ENCODE measurements at regions not wholly inside any gene's neighbourhood (a gene's known extent, or its start where the extent isn't known, plus 50 kb on each side); places are given as distances from the start of the nearest gene placed in this dataset.

DNA sequence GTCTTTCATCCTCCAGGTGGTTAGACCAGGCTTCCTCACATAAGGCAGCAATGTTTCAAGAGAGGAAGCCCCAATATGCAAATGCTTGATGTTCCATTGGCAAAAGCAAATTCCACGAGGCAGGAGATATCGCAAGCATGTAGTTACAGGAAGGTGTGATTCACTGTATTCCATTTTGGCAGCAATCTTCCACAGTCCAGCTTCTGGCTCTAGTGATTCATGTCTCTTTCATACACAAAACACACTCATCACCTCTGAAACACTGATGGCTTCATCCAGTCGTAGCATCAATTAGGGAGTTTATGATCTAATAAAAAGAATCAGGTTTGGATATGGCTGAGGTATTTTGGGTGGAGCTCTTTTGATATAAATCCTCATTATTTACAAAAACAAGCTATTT lies 552.2 kb upstream of the RIOK2 start:
- DNase-seq, result no peak

DNA sequence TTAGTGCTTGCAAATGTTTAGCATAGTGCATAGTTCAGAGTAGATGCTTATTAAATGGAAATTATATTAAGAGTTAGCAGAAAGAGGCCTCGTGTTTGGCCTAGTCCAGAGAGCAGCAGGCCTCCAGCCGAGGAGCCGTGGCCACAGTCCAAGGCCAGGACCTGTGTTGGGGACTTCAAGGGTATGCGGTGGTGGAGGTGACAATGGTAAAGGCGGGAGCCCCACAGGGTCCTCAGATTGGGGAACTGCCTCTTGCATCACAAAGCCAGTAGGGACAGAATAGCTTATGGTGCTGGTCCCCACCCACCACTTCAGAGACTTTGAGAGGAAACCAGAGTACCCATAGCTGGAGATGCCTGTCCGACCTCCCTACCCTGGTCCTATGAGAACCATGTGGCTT lies 554.6 kb upstream of the RIOK2 start:
- DNase-seq, result no peak

DNA sequence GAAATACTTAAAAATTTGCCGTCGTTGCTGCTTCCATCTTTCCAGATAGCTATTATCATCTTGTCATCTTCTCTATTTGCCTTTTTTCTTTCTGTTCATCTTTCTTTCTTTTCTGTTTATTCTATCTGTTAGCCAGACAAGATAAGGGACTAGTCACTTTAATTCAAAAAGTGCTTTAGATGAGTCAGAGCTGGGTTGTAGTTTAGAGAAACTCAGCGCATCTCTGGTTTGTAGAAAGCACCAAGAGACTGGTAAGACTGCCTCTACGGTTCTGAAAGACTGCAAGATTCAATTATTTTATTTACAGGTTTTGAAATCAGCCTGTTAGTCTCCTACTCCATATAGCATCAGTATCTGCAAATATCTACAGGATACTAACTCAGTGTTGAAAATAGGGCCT lies 562.8 kb upstream of the RIOK2 start:
- no peak for DNase-seq

DNA sequence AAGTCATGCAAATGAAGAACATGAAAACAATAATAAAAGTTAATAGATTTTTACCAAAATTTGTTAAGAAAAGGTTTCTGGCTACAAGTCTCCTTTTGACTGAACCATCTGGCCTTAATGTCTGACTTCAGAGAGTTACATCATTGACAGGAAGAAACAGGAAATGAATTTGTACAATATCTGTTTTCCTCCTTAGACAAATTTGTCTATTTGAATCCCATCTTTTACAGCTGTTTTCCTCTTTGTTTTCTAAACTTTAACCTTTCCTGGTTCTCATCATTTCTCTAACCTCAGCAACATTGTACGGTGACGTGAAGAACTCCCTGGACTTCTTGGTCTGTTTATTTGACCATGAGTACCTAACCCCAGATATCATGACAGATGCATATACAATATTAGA lies 567.5 kb upstream of the RIOK2 start:
- DNase-seq, result no peak

DNA sequence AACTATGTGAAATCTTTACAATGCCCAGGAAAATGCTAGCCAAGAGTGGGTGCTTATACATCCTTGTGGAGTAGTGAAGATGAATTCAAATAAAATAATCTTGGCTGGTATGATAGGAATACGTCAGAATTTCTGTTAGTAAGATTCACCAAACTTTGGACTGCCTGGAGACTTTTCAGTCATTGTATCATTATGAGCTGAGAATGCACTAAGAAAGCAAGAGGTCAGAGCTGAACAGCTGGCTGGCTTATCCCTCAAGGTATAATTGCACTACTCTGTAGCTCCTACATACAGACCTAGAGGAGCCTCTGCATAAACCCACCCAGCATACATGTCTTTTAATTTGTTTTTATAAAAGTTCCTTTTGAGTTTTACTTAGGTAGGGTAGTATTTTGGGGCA lies 568.5 kb upstream of the RIOK2 start:
- no peak for DNase-seq

DNA sequence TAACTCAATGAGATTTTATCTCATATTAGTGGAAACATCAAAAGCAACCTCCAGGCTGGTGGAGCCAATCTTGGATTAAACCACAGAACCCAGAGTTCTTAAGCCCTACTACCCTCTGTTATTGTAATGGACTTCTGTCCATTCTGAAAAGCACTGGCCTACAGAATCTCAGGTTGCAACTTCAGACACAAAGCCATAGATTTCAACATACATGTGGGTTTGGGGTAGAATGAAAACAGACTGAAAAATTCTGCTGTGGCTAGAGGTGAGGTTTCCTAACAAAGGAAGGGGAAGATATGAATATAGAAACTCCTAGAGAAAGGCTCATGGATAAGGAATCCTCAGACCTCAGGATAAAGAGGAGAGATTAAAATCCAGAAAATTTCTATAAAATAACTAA lies 569.8 kb upstream of the RIOK2 start:
- DNase-seq, result no peak

DNA sequence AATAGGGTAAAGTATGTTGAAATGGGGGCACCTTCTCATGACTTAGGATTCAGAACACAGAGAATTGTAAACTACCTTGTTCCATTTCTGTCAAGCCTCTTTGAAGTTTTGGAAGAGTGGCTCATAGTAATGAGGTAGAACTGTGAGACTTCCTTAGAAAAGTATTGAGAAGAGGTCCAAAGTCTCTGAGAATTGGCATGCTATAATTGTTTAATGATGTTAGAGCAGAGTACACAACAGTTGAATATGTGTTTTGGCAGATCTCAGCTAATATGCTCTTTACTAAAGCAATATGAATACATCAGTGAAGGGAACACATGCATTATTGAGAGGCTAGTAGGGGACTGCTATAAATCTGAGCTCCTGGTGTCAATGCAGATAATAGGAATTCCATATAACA lies 579.4 kb upstream of the RIOK2 start:
- DNase-seq, result no peak

DNA sequence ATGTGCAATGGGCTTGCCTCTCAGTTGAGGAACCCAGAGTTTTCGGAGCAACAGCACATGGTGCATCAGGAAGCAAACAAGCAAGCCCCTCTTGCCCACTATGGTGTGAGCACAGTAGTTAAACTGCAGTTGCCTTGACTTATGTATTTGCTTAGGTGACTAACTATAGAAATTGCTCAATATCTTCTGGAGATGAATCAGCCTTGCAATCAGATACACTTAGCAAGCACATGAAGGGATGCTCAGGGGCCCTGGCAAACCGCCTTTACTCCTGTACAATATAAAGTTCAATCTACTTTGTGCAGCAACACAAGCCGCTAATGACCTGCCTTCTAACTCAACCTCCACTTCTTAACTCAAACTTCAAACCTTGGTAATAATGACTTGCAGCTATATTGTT lies 581.7 kb upstream of the RIOK2 start:
- DNase-seq, result no peak

DNA sequence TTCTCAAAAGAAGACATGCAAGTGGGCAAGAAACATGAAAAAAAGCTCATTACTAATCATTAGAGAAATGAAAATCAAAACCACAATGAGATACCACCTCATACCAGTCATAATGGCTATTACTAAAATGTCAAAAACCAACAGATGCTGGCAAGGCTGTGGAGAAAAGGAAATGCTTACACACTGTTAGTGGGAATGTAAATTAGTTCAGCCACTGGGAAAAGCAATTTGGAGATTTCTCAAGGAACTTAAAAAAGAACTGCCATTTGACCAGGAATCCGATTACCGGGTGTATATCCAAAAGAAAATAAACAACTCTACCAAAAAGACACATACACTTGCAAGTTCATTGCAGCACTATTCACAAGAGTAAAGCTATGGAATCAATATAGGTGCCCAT lies 595.4 kb upstream of the RIOK2 start:
- DNase-seq, result no peak

DNA sequence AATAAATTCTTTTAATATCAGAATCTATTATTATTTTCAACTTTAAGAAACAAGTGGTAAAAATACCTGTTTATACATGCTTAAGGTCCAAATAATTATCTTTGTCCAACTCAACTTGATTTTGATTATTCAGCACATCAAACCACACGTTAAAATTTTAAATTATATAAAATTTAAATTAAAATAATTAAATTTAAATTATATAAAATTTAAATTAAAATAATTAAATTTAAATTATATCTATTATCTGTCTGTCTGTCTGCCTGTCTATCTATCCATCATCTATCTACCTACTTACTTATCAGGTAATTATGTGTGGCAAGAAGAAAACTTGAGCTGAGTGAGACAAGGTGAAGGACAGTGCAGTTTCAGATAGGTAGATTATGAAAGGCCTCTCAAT lies 605.3 kb upstream of the RIOK2 start:
- DNase-seq, result no peak

DNA sequence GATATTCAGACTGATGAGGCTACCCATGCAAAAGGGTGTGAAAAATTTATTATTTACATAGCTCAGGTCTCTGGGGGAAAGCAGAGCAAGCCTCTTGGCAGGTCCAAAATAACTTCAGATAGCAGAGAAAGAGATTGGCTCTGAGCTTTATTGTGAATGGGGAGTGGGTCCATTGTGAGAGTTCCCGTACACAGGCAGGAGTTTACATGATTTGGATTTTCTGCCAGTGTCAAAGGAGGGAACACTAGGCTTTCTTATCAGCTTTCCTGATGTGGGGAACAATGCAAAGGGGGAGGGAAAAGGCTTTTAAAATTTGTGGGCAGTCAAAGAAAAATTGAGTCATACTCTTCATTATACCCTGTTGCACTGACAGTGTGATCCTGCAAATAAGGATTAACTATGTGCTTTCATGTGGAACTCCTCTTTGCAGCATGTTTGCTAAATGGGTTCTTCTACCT lies 615.0 kb upstream of the RIOK2 start:
- DNase-seq, result no peak

DNA sequence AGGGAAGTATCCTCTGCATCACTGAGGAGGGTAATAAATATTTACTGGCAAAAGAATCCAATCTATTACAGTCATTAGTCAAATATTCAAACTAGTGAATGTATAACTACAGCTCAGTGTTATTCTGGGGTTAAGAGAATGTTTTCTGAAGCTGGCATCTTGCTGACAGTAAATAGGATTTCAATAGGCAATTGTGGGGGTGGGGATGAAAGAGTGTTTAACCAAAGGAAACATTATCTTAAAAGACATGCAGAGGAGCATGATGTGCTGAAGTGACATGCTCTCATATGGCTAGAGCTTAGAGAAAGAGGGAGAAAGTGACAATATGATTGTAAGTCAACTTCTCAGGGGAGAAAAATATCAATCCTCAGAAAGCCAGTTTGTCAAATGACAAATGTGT lies 618.4 kb upstream of the RIOK2 start:
- DNase-seq, result no peak

DNA sequence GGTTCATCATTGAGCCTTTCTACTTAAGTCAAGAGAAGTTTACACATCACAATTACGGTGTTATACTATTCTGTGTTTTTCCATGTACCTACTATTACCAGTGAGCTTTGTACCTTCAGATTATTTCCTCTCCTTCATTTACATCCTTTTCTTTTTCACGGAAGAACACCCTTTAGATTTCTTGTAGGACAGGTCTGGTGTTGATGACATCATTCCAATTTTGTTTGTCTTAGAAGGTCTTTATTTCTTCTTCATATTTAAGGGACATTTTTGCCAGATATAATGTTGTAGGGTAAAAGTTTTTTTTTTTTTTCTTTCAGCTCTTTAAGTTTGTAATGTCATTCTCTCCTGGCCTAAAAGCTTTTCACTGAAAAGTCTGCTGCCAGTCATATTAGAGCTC lies 637.1 kb upstream of the RIOK2 start:
- no peak for DNase-seq

DNA sequence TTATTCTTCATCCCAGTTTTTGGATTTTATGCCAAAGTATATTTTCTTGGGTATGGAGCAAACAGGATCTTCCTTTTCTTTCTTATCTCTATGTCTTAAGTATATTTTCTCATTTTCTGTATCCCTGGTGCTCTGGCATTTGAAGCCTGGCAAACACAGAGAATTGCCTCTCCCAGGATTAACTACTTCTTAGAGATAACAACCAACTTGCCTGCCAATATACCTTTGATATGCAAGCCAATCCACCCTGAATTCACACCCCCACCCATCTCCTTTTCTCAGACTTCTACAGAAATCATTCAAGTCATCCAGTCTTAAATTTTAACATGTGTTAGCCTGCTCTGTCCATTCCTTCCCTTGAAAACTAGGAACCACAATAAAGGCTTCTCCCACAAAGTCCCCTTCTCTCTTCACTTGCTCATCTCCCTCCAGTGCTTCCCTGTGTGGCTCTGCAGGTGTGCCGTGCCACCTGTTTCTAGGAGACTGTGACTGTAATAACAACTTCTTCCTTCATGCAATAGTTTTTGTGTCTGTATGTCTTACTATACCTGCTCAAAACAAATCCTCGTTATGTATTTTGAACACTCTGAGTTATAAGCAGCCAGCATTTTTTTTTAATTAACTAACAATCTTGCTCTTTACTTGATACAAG lies 649.7 kb upstream of the RIOK2 start:
- DNase-seq, result no peak

DNA sequence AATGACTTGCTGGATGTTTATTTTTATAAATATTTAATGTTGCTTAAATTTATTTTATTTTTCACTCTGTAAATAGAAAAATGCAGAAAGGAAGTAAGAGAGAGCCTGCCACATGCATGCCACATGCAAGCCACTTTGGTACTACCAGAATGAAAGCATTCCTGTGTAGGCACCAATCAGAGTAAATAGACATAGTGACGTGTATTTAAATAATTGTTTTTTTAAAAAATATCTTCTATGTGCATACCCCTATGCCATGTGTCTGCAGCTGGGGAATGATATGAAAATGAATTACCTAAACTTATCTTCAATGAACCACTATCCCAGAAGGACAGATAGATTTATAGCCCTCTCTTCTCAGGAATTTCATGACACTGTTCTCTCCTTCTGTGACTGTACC lies 651.5 kb upstream of the RIOK2 start:
- DNase-seq, result no peak

DNA sequence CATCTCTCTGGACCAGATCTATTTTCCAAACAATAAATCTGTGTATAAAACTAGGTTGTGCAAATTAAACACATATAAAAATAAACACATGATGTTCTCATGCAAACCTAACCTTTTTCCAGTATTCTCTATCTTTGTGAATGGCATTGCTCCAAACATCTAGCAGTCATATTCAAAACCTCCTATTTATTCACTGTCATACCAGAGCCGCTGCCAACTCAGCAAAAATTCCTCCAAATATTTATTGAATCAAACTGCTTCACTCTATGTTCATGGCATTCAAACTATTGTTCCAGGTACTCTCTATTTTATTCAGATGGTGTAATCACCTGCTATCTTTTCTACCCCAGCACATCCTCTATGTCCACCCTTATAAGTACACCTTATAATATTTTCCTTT lies 652.1 kb upstream of the RIOK2 start:
- DNase-seq, result no peak

DNA sequence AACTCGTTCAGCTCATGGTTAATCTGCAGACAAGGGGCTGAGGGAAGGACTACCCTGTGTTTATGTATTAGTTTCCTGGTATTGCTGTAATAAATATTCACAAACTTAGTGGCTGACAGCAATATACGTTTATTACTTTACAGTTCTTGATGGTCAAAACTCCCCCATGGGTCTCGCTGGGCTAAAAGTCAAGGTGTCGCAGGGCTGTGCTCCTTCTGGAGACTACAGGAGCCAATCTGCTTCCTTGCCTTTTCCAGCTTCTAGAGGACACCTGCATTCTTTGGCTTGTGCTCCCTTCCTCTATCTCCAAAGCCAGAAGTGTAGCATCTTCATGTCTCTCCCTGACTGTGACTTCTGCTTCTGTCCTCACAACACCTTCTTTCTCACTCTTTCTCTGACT lies 653.8 kb upstream of the RIOK2 start:
- no peak for DNase-seq

DNA sequence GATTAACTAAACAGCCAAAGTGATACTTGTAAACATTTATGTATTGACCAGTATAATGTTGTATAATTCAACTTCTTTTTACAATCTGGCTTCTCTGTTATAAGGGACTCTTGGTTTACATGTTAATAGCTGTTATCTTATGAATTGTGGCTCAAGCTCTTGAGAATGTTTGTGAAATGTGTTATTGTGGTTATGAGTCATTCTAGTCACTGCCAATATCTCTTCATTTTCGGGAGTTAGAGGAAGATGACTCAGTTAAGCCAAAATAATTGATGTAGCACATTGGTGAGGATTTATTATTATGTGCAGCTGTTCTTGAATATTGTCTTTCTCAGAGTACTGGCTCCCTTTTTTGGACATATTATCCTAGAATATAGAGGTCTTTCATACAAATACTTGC lies 655.2 kb upstream of the RIOK2 start:
- DNase-seq, result no peak

DNA sequence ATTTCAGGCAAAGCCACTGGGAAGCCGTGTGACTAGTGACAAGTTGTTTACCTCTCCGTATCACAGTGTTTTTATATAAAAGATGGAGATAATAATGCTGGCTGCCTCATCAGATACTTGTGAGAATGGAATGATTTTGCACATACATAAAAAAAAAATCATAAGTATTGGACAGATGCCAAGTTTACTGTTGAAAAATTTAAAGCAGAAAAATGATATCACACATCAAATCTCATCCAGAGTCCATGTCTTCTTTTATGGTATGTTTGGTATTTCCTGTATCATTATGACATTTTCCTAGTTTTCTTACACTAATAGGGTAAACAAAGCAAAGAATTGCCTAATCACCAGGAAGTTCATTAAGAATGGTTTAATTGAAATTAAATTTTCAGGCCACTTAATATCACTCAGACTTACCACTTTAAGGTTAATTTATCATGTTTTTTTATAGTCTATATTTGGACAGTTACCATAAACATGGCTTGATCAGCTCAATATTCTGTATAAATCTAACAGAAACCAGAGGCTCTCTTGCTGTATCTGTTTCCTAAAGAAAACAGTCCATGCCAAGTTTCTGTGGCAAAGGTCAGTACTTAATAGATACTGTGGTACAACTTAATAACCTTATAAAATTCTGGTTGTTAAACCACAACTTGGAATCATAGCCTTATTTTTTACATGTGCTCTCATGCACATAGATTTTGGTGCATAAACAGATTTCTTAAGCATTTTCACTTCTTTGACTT lies 656.5 kb upstream of the RIOK2 start:
- DNase-seq, result no peak

DNA sequence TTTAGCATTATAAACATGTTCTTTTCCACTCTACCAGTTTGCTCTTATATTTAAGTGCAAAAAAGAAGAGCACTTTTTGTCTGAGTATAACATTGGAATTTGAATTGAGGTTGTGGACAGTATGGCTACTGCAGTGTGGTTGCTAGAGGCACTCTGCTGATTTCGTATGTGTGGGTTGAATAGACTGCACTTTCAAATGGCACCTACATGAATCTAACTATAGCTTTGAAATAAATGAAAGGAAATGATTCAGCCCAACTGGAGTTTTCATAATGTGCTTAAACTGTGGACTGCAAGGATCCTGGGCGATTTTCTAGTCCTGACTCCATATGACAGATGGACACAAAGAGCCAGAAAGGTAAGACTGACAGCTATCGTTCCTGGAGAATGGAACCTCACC lies 657.6 kb upstream of the RIOK2 start:
- DNase-seq, result no peak

DNA sequence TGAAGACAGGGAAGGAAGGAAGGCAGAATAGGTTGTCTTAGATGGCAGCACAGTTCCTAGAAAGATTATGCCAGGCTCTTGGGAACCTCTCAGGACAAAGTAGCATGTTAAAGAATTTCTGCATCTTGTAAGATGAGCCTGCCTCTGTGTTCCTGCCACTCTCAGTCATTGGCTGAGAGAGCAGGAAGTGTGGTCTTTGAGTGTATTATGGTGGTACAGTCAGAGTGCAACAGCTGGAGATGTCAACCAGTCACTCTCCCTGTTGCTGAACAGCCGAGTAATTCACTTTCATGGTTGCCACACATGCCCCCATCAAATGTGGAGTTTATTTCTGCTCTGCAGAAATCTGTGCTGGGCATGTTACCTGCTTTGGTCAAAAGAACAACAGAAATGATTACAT lies 659.6 kb upstream of the RIOK2 start:
- no peak for DNase-seq

DNA sequence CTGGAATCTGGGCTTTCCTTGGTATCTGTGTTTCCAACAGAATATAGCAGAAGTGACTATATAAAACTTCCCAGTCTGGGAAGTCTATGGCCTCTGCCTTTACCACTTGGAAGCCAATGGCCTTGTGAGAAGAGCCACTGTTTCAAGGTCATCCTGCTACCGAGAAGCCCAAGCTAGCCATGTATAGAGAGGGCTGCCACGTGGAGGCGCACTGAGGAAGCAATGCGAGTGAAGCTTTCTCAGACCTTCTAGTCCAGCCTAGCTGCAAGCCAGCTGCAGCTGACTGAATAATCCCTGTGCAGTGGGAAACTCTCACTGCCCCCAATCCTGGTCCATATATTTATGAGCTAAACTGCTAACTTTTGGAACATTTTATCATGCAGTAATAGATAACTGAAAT lies 661.8 kb upstream of the RIOK2 start:
- DNase-seq, result no peak

DNA sequence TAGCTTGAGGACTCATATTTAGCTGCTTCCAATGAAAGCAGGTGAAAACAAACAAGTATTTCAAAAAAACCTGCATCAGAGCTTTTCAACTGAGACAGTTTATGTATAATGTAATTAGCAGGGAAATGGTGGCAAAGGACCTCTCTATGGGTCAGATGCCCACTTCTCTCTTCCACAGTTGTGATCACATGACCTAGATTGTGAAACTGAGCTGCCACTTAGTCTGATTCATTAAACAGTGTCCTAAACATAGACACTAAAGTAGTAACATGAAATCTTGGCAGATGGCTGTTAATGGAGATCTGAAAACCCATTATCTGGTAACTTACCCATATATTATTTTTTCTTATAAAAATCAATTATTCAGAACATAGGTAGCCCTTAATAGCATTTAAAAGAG lies 663.6 kb upstream of the RIOK2 start:
- no peak for DNase-seq

DNA sequence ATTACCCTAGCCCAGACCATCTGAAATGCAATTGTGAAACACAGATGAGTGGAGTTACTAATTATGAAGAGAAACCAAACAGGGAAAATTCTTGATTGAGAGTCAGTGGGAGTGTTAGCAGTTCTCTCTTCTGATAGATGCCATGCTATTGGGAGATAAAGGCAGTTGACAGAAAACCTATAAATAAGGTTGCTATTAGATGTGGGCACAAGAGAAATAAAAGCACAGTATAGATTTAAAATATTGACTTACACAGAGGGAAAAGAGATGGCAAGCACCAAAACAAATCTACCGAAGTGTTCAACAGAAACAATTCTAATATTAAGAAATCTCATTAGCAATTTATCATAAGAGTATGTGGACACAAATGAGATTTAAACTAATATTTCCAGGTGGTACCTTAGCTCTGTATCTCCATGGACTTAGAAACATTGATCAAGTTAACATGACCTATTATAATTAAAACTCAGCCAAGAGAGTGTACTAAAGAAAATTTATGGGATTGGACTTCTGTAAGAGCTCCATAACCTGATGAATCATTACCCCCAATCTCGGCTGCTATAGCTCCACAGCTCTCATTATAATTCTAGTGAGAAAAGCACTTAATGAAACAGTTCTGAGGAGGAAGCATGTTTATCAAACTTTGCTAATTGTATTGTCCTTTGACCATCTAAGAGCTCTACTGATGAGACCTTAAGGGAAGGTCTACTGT lies 665.0 kb upstream of the RIOK2 start:
- DNase-seq, result no peak

Data from right kidney (tissue), 1 donor.